ENCODE measurements at regions not wholly inside any gene's neighbourhood (a gene's known extent, or its start where the extent isn't known, plus 50 kb on each side); places are given as distances from the start of the nearest gene placed in this dataset.

DNA sequence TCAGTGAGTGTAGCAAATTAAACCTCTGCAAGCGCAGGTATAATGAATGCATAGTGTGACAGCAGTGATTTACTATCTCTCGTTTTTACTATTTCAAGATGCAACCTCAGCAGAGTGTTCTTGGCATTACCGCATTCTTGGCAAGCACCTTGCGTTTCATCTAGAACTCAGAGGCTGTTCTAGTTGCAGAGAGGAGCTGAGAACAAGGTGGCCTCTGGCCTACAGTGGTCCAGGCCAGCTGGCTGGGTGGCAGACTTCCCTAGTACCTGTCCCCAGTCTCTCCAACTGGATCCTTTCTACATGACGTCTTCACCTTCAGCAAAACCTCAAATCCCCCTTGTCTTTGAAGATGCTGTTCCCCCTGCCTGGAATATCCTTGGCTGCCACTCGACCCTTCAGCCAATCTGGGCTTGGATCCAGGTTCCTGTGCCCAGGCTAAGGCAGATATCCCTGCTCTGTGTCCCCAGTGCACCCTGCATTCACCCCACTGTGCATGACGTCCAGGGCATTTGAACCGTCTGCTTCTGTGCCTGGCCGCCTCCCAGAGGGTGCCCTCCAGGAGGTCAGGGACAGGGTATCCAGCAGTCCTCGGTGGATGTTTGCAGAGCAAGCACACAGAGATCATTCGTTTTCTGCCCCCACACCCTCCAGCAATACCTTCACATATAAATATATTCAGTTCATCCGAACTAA is 120.4 kb upstream of the CPEB4 start:
- no peak for DNase-seq

DNA sequence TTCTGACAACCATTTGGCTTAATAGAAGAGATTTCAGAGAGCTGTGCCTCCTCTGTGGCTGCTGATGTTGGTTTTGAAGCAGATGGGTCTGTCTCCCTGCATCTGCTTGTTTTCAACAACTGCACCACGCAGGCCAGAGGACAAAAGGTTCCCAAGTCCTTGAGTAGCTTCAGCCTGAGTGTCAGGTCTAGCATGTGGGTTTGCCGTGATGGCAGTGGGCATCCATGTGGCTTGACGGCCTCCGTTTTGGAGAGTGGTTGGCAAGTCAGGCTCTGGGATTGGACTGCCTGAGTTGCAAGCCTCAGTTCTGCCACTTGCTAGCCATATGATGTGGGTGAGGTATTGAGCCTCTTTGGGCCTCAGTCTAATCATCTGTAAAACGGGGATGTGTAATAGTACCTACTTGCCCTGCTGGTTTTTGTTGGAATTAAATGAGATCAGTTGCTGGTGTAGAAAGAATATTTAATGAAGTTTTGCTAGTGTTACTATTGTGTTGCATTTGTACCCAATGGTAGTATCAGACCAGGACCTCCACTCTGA is 119.8 kb upstream of the CPEB4 start:
- DNase-seq, result peak in 1 of 2 experiments; percentile 45

- no peak for DNase-seq
Measured at GRCh38 chr5:173768891-173769290, 119.3 kb upstream of the CPEB4 start.

- DNase-seq, result no peak
Measured at GRCh38 chr5:173770637-173771036, 117.5 kb upstream of the CPEB4 start.

- no peak for DNase-seq
Measured at GRCh38 chr5:173771121-173771724, 116.9 kb upstream of the CPEB4 start.

GRCh38 chr5:173771725-173772383 is 116.3 kb upstream of the CPEB4 start:
- DNase-seq, result no peak

- DNase-seq, result peak; percentile 79 to 93
Measured at GRCh38 chr5:173772384-173773059, 115.6 kb upstream of the CPEB4 start.

GRCh38 chr5:173774271-173774761 is 113.8 kb upstream of the CPEB4 start:
- DNase-seq, result peak in 1 of 2 experiments; percentile 27

DNA sequence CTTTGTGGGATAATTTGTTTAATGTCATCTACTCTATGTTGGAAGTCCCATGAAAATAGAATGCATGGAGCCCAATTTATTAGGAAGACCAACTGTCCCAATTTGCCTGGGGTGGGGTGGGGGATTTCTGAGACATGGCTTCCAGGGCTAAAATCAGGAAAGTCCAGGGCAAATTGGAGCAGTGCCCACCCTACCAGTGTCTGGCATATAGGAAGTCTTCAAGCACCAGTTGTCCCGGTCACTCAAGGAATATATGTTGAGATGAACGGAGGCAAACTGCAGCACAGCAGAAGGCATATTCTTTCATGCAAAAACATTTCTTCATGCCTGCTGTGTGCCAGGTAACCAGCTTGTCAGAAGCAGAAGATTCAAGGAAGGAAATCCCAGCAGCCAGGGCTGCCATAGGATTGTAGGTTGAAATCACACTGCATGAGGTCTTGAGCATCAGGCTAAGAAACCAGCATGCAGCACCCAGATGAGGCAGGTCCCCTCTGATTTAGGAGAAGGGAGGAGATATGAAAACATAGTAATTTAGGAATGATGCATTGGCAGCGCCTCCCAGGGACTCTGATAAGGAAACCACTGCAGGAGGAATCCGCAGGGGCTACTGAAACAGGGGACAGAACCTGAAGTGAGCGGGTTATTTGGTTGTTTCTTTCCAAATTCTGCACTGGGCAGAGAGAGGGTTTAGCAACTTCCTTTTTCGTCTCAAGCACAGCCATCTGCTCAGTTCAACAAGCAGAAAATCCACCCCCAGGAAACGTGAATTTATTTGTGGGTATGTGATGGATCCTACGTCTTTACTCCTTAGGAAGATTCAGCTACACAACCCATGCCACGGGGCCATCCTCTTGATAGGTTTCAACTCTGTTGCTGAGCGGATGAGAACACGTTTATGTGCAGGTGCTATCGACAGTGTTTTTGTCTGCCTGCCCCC is 112.6 kb upstream of the CPEB4 start:
- DNase-seq, result no peak

- no peak for DNase-seq
Measured at GRCh38 chr5:173777149-173777548, 111.0 kb upstream of the CPEB4 start.

DNA sequence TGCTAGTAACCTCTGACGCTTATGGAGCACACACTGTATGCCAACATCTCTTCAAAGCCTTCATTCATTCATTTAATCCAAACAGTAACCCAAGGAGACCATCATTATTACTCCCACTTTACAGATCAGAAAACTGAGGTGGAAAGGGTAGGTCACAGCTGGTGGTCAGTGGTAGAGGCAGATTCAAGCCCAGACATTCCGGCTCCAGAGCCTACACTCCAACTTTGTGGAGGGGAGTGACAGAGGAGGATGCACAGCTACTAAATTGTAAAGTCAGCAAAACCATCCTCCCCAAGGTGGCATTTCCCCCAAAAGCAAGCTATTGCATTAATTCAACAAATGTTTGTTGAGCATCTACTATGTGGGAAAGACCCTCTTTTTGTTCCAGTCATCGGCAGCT is 110.5 kb upstream of the CPEB4 start:
- no peak for DNase-seq

GRCh38 chr5:173778152-173778782 is 109.9 kb upstream of the CPEB4 start:
- DNase-seq, result no peak

DNA sequence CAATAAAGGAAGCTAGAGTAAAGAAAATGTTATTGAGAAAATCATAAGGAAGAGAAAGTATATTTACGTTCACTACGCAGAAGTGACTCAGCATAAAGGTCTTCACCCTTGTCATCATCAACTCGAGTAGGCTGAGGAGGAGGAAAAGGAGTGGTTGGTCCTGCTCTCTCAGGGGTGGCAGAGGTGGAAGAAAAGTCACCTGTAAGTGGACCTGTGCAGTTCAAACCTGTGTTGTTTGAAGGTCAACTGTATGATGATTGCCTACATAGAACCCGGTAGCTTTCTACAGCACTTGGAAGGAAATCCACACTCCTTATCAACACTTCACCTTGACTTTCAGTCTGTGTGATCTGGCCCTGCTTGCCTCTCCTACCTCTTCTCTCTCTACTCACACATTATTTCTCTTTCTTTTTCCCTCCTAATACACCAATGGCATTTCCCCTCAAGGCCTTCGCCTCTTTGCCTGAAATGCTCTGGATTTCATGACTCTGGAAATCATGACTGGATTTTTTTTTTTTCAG is 109.3 kb upstream of the CPEB4 start:
- no peak for DNase-seq

GRCh38 chr5:173780235-173781234 is 107.6 kb upstream of the CPEB4 start:
- DNase-seq, result no peak

GRCh38 chr5:173781432-173781815 is 106.7 kb upstream of the CPEB4 start:
- no peak for DNase-seq

- no peak for DNase-seq
Measured at GRCh38 chr5:173781816-173782670, 106.1 kb upstream of the CPEB4 start.

GRCh38 chr5:173782671-173783101 is 105.5 kb upstream of the CPEB4 start:
- no peak for DNase-seq

DNA sequence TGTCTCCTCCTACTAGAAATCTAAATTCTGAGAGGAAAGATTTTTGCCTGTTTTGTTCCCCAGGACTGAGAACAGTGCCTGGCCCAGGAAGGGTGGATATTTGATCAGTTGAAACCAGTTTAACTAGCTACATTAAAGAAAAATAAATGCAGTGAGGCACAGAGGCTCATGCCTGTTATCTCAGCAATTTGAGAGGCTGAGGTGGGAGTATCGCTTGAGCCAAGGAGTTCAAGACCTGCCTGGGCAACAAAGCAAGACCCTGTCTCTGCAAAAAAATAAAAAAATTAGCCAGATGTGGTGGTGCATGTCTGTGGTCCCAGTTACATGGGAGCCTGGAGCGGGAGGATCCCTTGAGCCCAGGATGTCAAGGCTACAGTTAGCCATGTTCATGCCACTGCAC is 104.8 kb upstream of the CPEB4 start:
- no peak for DNase-seq

DNA sequence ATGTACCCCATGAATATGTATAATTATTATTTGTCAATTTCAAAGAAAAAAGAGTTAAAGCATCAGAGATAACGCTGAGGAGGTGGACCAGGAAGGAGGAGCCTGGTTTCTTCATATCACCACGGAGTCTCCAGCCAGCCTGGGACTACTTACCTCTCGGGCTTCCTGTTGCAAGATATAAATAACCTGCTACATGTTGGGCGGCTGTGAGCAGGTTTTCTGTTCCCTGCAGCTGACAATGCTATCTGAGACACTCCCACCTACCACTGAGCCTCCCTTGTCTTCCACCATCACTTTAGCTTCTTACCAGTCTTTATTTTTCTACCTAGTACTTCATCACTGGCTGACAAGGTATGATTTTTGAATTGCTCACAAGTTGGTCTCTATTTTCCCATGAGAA is 102.7 kb upstream of the CPEB4 start:
- no peak for DNase-seq
